ENCODE measurements at regions not wholly inside any gene's neighbourhood (a gene's known extent, or its start where the extent isn't known, plus 50 kb on each side); places are given as distances from the start of the nearest gene placed in this dataset.

- no peak for DNase-seq (ENCODE audit: insufficient read length, low spot score)
- TF ChIP-seq SPI1 (IDR thresholded peaks at IDR 0.05; ENCODE audit: low read depth, low read length): no peak
- TF ChIP-seq POLR2A (IDR thresholded peaks at IDR 0.05; ENCODE audit: low read depth, low read length): no peak
- no peak for FAIRE-seq
Measured at GRCh38 chr9:19694601-19695000, 94.2 kb downstream of the SLC24A2 start.

GRCh38 chr9:19690128-19690527 is 98.7 kb downstream of the SLC24A2 start:
- FAIRE-seq: no peak
- DNase-seq (ENCODE audit: insufficient read length, low spot score): no peak
- no peak for TF ChIP-seq PAX5 (IDR thresholded peaks at IDR 0.05; ENCODE audit: insufficient read depth, low read length, severe bottlenecking)
- no peak for TF ChIP-seq POLR2A (IDR thresholded peaks at IDR 0.05; ENCODE audit: low read depth, low read length)
- TF ChIP-seq POLR2AphosphoS5 (IDR thresholded peaks at IDR 0.05; ENCODE audit: low read depth, low read length): no peak
- no peak for TF ChIP-seq SPI1 (IDR thresholded peaks at IDR 0.05; ENCODE audit: low read depth, low read length)
- no peak for TF ChIP-seq TAF1 (IDR thresholded peaks at IDR 0.05; ENCODE audit: low read depth, low read length)
- no peak for TF ChIP-seq POU2F2 (IDR thresholded peaks at IDR 0.05; ENCODE audit: low read depth, low read length)

DNA sequence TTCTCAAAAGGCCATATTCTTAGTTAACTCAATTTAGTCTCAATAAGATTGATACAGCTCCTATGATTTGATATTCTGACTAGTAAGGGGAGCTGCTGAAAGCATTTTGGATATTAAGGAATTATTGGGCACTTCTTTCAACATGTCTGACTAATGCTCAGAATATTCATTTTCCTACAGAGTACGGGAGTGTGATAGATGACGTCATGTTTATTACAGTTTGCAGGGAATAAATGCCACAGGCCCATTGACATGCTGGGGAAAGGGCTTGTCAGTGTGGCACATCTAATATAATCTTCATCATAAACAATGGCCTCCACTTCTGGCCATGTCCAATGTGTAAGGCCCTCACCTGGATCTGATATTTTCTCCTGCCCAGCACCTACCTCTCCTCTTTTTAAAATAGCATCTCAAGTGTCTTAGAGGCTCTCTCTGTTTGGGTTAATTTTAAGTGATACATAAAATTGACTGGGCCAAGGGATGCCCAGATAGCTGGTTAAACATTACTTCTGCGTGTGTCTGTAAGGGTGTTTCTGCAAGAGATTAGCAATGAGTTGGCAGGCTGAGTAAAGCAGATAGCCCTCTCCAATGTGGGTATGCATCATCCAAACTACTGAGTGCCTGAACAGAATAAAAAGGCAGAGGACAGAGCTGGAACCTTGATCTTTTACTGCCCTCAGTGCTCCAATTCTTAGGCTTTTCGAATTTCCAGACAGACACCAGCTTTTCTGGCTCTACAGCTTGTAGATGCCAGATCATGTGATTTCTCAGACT is 99.3 kb downstream of the SLC24A2 start:
- DNase-seq (ENCODE audit: insufficient read length, low spot score) (no peak), FAIRE-seq (no peak)
- TF ChIP-seq POU2F2 (IDR thresholded peaks at IDR 0.05; ENCODE audit: low read depth, low read length): no peak
- TF ChIP-seq SPI1 (IDR thresholded peaks at IDR 0.05; ENCODE audit: low read depth, low read length): no peak
- no peak for TF ChIP-seq PAX5 (IDR thresholded peaks at IDR 0.05; ENCODE audit: insufficient read depth, low read length, severe bottlenecking)
- TF ChIP-seq TAF1 (IDR thresholded peaks at IDR 0.05; ENCODE audit: low read depth, low read length): no peak
- no peak for TF ChIP-seq POLR2A (IDR thresholded peaks at IDR 0.05; ENCODE audit: low read depth, low read length)

- FAIRE-seq: no peak
Measured at GRCh38 chr9:19683715-19684114, 105.1 kb downstream of the SLC24A2 start.

DNA sequence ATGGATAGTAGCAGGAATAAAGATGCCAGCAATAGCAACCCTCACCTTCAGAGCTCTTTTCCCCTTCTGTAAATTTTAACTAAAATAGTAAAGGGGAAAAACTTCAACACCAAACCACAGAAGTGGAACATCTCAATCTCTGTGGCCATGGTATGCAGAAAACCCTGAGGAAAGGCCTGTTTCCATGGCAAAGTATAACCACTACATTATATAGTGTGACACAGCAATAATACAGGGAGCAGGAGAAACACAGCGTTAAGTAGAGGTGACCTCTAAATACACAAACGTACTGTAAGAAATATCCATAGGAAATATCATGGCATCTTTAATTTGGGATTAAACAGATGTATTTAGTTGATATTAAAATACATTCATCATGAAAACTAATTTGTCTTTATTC is 106.4 kb downstream of the SLC24A2 start:
- TF ChIP-seq POLR2AphosphoS5 (IDR thresholded peaks at IDR 0.05; ENCODE audit: low read depth, low read length) (no peak), POU2F2 (IDR thresholded peaks at IDR 0.05; ENCODE audit: low read depth, low read length) (no peak), SPI1 (IDR thresholded peaks at IDR 0.05; ENCODE audit: low read depth, low read length) (no peak), PAX5 (IDR thresholded peaks at IDR 0.05; ENCODE audit: insufficient read depth, low read length, severe bottlenecking) (no peak), TAF1 (IDR thresholded peaks at IDR 0.05; ENCODE audit: low read depth, low read length) (no peak), POLR2A (IDR thresholded peaks at IDR 0.05; ENCODE audit: low read depth, low read length) (no peak)
- DNase-seq (ENCODE audit: insufficient read length, low spot score): no peak
- no peak for FAIRE-seq

More at GRCh38 chr9:19683715-19684114, 105.1 kb downstream of the SLC24A2 start:
- no peak for TF ChIP-seq POLR2A (IDR thresholded peaks at IDR 0.05; ENCODE audit: low read depth, low read length)
- no peak for TF ChIP-seq SPI1 (IDR thresholded peaks at IDR 0.05; ENCODE audit: low read depth, low read length)
- no peak for TF ChIP-seq POLR2AphosphoS5 (IDR thresholded peaks at IDR 0.05; ENCODE audit: low read depth, low read length)
- TF ChIP-seq POU2F2 (IDR thresholded peaks at IDR 0.05; ENCODE audit: low read depth, low read length): no peak
- no peak for TF ChIP-seq PAX5 (IDR thresholded peaks at IDR 0.05; ENCODE audit: insufficient read depth, low read length, severe bottlenecking)
- no peak for TF ChIP-seq TAF1 (IDR thresholded peaks at IDR 0.05; ENCODE audit: low read depth, low read length)
- no peak for DNase-seq (ENCODE audit: insufficient read length, low spot score)

DNA sequence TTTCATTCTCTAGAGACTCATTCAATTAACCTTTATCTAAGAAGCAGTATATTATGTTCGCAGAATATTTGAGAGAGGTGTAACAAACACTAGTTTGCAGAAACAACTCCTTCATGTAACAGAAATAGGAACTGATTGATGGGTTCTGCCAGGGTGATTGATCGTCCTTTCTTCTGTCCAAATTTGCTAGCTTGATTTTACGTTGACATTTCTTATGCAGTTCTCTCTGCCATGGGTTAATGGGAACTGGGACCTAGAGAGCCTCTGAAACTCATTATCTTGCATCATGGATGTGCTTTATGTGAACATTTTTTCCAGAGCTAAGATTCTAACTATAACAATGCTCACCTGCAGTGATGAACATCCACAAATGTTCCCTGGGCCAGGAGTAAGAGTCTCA is 107.0 kb downstream of the SLC24A2 start:
- FAIRE-seq: no peak
- no peak for TF ChIP-seq POLR2AphosphoS5 (IDR thresholded peaks at IDR 0.05; ENCODE audit: low read depth, low read length)
- no peak for TF ChIP-seq TAF1 (IDR thresholded peaks at IDR 0.05; ENCODE audit: low read depth, low read length)
- TF ChIP-seq PAX5 (IDR thresholded peaks at IDR 0.05; ENCODE audit: insufficient read depth, low read length, severe bottlenecking): no peak

DNA sequence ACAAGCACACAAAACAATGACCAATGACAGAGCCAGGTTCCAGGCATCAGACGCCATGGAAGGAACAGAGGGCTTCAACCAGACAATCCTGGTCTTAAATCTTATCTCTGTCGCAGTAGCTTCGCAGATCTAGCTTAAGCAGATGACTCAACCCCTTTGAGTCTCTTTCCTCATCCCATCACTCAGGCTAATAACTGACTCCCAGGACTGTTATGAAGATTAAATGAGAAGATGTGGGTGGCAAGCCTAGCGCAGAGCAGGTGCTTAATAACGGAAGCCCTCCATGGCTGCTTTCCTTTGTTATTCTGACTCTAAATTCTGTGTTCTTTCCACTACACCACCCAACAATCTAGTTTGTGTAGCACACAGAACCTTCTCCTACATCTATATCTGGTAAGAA is 110.9 kb downstream of the SLC24A2 start:
- FAIRE-seq: no peak
- no peak for DNase-seq (ENCODE audit: insufficient read length, low spot score)
- TF ChIP-seq PAX5 (IDR thresholded peaks at IDR 0.05; ENCODE audit: insufficient read depth, low read length, severe bottlenecking) (no peak), SPI1 (IDR thresholded peaks at IDR 0.05; ENCODE audit: low read depth, low read length) (no peak), POU2F2 (IDR thresholded peaks at IDR 0.05; ENCODE audit: low read depth, low read length) (no peak), POLR2AphosphoS5 (IDR thresholded peaks at IDR 0.05; ENCODE audit: low read depth, low read length) (no peak), POLR2A (IDR thresholded peaks at IDR 0.05; ENCODE audit: low read depth, low read length) (no peak), TAF1 (IDR thresholded peaks at IDR 0.05; ENCODE audit: low read depth, low read length) (no peak)

More for the DNA sequence above, 107.0 kb downstream of the SLC24A2 start:
- no peak for DNase-seq (ENCODE audit: insufficient read length, low spot score)

DNA sequence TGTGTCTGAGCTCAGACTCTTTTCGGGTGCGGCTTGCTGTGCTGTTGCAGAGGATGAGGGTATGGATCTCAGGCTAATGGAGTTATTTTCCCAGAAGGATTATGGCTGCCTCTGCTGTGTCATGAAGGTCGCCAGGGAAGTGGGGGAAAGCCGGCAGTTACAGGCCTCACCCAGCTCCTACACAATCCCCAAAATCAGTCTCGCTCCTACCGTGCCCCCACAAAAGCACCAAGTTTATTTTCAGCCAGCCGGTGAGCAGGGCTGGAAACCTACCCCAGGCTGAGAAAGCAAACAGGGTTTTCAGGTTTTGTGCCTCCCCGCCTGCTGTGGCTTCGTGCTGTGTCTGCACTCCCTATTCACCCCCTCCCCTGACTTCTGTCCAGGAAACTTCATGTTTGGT is 113.3 kb downstream of the SLC24A2 start:
- DNase-seq (ENCODE audit: insufficient read length, low spot score) (no peak), FAIRE-seq (no peak)
- TF ChIP-seq POU2F2 (IDR thresholded peaks at IDR 0.05; ENCODE audit: low read depth, low read length): no peak
- TF ChIP-seq TAF1 (IDR thresholded peaks at IDR 0.05; ENCODE audit: low read depth, low read length): no peak
- TF ChIP-seq SPI1 (IDR thresholded peaks at IDR 0.05; ENCODE audit: low read depth, low read length): no peak
- TF ChIP-seq POLR2AphosphoS5 (IDR thresholded peaks at IDR 0.05; ENCODE audit: low read depth, low read length): no peak
- TF ChIP-seq POLR2A (IDR thresholded peaks at IDR 0.05; ENCODE audit: low read depth, low read length): no peak
- no peak for TF ChIP-seq PAX5 (IDR thresholded peaks at IDR 0.05; ENCODE audit: insufficient read depth, low read length, severe bottlenecking)

DNA sequence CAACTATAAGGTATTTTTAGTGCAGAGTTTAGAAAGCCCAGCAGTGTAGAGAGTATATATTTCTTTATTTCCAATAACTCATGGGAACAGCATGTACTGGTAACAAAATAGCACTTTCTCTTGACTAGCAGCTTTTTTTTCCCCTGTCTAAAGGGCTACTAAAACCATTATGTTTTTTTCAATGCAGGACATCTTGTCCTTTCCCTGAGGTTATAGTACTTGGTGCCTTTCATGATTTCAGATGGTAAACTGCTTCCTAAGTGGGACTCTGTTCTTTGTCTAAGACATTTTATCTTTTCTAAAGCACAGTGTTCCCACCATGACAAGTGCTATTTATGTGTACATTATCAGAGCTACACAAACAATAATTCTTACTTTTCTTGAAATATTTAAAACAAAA is 122.3 kb downstream of the SLC24A2 start:
- DNase-seq (ENCODE audit: insufficient read length, low spot score) (no peak), FAIRE-seq (no peak)
- TF ChIP-seq SPI1 (IDR thresholded peaks at IDR 0.05; ENCODE audit: low read depth, low read length) (no peak), POLR2AphosphoS5 (IDR thresholded peaks at IDR 0.05; ENCODE audit: low read depth, low read length) (no peak), POU2F2 (IDR thresholded peaks at IDR 0.05; ENCODE audit: low read depth, low read length) (no peak), TAF1 (IDR thresholded peaks at IDR 0.05; ENCODE audit: low read depth, low read length) (no peak), POLR2A (IDR thresholded peaks at IDR 0.05; ENCODE audit: low read depth, low read length) (no peak), PAX5 (IDR thresholded peaks at IDR 0.05; ENCODE audit: insufficient read depth, low read length, severe bottlenecking) (no peak)
